Stomach smooth muscle (tissue), 2 donors: ENCODE measurements at regions not wholly inside any gene's neighbourhood (a gene's known extent, or its start where the extent isn't known, plus 50 kb on each side); places are given as distances from the start of the nearest gene placed in this dataset.
"Not testable (repeated sequence)": the region's sequence is repeated elsewhere in the genome, so short reads cannot be mapped to it uniquely, and the experiment has no call there.

Experiments used
- H3K27ac ChIP-seq: one replicate; pipeline ENCODE4 v1.7.0; 2013; ENCODE audit warnings: mild to moderate bottlenecking, low read length, inconsistent platforms
- H3K27me3 ChIP-seq, 2 donors: one replicate each; pipeline ENCODE4 v1.7.0; 2013; ENCODE audit warnings: low read length in 2 of 2; ENCODE audit not compliant: insufficient read depth in 2 of 2, control insufficient read depth in 1 of 2
- H3K36me3 ChIP-seq, 2 donors: one replicate each; pipeline ENCODE4 v1.7.0; 2013; ENCODE audit warnings: low read length in 2 of 2; ENCODE audit not compliant: control insufficient read depth in 2 of 2, insufficient read depth in 2 of 2
- H3K4me1 ChIP-seq: one replicate; pipeline ENCODE4 v1.7.0; 2013; ENCODE audit warnings: low read length; ENCODE audit not compliant: control insufficient read depth, insufficient read depth
- H3K4me3 ChIP-seq, 2 donors: one replicate each; pipeline ENCODE4 v1.7.0; 2013; ENCODE audit warnings: low read length in 2 of 2
- H3K9ac ChIP-seq, 2 donors: one replicate each; pipeline ENCODE4 v1.7.0; 2013; ENCODE audit warnings: low read length in 2 of 2, mild to moderate bottlenecking in 1 of 2
- H3K9me3 ChIP-seq, 2 donors: one replicate each; pipeline ENCODE4 v1.7.0; 2013; ENCODE audit warnings: low read length in 2 of 2; ENCODE audit not compliant: control insufficient read depth in 2 of 2
- donor health status: healthy.
- donor health status: Pancreatic carcinoma.

- Histone ChIP-seq H3K36me3 (no peaks in the 10 kb centered on the region), H3K9me3 (no peaks in the 10 kb centered on the region), H3K27ac (no peak overlapping the region), H3K27me3 (no peaks in the 10 kb centered on the region), H3K4me3 (no peak overlapping the region), H3K9ac (no peak overlapping the region), H3K4me1 (no peaks in the 10 kb centered on the region)
Observed at GRCh38 chr6:938916-939315, 246.0 kb upstream of the EXOC2 start.

GRCh38 chr6:938271-938905 lies 245.4 kb upstream of the EXOC2 start:
- H3K9ac ChIP-seq, result no peak overlapping the region
- no peaks in the 10 kb centered on the region for H3K36me3 ChIP-seq
- no peaks in the 10 kb centered on the region for H3K27me3 ChIP-seq
- H3K27ac ChIP-seq, result no peak overlapping the region
- H3K4me3 ChIP-seq, result no peak overlapping the region
- no peaks in the 10 kb centered on the region for H3K4me1 ChIP-seq
- no peaks in the 10 kb centered on the region for H3K9me3 ChIP-seq

DNA sequence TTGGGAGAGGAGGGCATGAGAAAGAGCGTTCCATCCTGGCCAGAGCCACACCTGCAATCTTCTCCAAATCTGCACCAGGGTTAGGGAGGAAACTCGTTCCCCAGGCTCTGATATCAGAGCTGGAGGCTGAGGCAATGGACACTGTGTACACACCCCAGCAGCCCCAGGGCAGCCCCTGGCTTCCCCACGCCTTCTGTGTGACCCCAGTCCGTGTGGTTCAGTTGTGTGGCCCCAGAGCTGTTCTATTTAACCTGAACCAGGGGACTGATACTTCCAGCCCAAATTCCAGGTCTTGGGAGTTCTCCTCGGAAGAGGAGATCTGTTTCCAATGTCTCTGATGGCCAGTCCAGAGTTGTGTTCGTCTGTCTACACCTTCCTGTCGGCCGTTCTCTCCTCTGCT lies 242.6 kb upstream of the EXOC2 start:
- Histone ChIP-seq H3K4me1 (no peaks in the 10 kb centered on the region), H3K27ac (no peak overlapping the region), H3K27me3 (no peaks in the 10 kb centered on the region), H3K9ac (no peak overlapping the region), H3K9me3 (no peaks in the 10 kb centered on the region), H3K36me3 (no peaks in the 10 kb centered on the region), H3K4me3 (no peak overlapping the region)

GRCh38 chr6:934686-935085 lies 241.7 kb upstream of the EXOC2 start:
- no peaks in the 10 kb centered on the region for H3K4me1 ChIP-seq
- H3K27ac ChIP-seq, result no peak overlapping the region
- H3K4me3 ChIP-seq, result no peak overlapping the region
- no peaks in the 10 kb centered on the region for H3K27me3 ChIP-seq
- H3K9ac ChIP-seq, result no peak overlapping the region
- no peaks in the 10 kb centered on the region for H3K36me3 ChIP-seq
- H3K9me3 ChIP-seq, result no peaks in the 10 kb centered on the region

DNA sequence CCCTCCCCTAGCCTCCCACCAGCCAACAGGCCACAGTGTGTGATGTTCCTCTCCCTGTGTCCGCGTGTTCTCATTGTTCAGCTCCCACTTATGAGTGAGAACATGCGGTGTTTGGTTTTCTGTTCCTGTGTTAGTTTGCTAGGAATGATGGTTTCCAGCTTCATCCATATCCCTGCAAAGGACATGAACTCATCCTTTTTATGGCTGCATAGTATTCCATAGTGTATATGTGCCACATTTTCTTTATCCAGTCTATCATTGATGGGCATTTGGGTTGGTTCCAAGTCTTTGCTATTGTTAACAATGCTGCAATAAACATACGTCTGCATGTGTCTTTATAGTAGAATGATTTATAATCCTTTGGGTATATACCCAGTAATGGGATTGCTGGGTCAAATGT lies 239.0 kb upstream of the EXOC2 start:
- H3K36me3 ChIP-seq, H3K9ac ChIP-seq, H3K27ac ChIP-seq, H3K9me3 ChIP-seq, H3K27me3 ChIP-seq, H3K4me3 ChIP-seq, H3K4me1 ChIP-seq: not testable (repeated sequence)

GRCh38 chr6:927157-927556 lies 234.2 kb upstream of the EXOC2 start:
- peaks cover 3 to 4% of the 10 kb centered on the region in 2 donors for H3K27me3 ChIP-seq
- no peaks in the 10 kb centered on the region for H3K4me1 ChIP-seq
- no peak overlapping the region for H3K4me3 ChIP-seq
- H3K9ac ChIP-seq, result no peak overlapping the region
- no peaks in the 10 kb centered on the region for H3K9me3 ChIP-seq
- no peak overlapping the region for H3K27ac ChIP-seq
- no peaks in the 10 kb centered on the region for H3K36me3 ChIP-seq

DNA sequence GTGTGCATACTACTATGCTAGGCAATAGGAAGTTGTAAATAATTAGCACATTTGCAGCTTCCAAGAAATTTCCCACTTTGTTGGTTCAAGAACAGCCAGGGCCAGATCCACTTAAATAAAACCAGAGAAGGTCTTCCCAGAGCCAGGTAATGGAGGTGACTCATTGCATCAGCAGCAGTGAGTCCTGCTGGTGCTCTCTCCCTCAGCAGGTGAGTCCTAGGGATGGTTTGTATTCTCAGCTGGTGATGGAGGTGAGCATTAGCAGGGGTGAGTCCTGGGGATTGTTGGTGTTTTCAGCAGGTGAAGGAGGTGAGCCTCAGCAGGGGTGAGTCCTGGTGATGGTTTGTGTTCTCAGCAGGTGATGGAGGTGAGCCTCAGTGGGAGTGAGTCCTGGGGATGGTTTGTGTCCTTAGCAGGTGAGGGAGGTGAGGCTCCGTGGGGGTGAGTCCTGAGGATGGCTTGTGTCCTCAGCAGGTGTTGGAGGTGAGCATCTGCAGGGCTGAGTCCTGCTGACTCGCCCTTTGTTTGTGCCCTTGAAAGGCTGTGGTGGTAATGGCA lies 232.8 kb upstream of the EXOC2 start:
- peaks cover 3 to 4% of the 10 kb centered on the region in 2 donors for H3K27me3 ChIP-seq
- H3K4me1 ChIP-seq, result no peaks in the 10 kb centered on the region
- no peak overlapping the region for H3K27ac ChIP-seq
- H3K4me3 ChIP-seq, result no peak overlapping the region
- no peaks in the 10 kb centered on the region for H3K36me3 ChIP-seq
- H3K9ac ChIP-seq, result no peak overlapping the region
- H3K9me3 ChIP-seq, result peaks cover 7 to 8% of the 10 kb centered on the region in 2 donors

DNA sequence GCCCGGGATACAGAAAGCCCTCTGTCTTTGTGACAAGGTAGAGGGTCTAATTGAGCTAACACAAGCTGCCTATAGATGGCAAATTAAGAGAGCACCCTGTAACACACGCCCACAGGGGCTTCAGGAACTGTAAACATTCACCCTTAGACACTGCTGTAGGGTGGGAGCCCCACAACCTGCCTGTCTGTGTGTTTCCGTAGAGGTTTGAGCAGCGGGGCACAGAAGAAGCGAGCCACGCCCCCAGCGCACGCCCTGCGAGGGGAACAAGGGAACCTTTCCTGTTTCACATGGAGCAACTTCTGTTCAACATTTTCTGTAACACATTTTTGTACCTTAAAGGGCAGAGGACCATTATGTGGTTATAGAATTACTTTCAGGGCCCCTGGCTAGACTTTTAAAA lies 231.7 kb upstream of the EXOC2 start:
- Histone ChIP-seq H3K4me3 (no peak overlapping the region), H3K27me3 (peaks cover 3 to 4% of the 10 kb centered on the region in 2 donors), H3K27ac (no peak overlapping the region), H3K4me1 (no peaks in the 10 kb centered on the region), H3K36me3 (no peaks in the 10 kb centered on the region), H3K9ac (no peak overlapping the region), H3K9me3 (peaks cover 7 to 8% of the 10 kb centered on the region in 2 donors)

DNA sequence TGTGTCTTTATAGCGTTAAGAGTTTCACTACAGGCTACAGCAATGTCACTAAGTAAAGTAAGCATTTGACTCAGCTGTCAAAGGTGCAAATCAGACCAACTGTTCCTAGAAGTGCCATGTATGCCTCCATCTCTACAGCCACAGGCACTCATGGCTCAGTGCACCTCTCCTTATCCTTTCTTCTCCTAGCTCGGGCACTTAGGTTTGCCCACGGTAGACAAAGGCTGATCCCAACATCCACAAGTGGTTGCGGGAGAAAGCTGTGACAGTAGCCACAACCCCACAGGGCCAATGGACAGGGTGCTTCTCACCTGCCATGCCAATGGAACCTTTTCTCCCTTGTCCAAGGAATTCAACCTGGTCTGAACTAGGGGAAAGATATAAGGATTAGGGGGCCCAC lies 228.5 kb upstream of the EXOC2 start:
- no peak overlapping the region for H3K9ac ChIP-seq
- no peak overlapping the region for H3K27ac ChIP-seq
- H3K27me3 ChIP-seq, result peaks cover 3 to 4% of the 10 kb centered on the region in 2 donors
- H3K4me3 ChIP-seq, result no peak overlapping the region
- no peaks in the 10 kb centered on the region for H3K4me1 ChIP-seq
- peaks cover 7 to 8% of the 10 kb centered on the region in 2 donors for H3K9me3 ChIP-seq
- H3K36me3 ChIP-seq, result no peaks in the 10 kb centered on the region

DNA sequence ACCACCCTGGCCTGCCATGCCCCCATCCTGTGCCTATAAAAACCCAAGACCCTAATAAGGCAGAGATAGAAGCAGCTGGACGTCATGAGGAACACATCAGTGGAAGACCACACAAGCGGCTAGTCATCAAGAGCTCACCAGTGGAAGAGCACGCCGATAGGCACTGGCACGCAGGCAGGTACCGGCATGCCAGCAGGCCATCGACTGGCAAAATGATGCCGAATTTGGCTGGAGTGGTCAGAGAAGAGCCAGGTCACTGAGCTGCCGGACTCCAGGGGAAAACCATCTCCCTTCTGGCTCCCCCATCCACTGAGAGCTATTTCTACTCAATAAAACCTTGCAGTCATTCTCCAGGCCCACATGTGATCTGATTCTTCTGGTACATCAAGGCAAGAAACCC lies 227.6 kb upstream of the EXOC2 start:
- Histone ChIP-seq H3K27ac (no peak overlapping the region), H3K27me3 (peaks cover 2% of the 10 kb centered on the region in 2 donors), H3K4me3 (no peak overlapping the region), H3K9ac (no peak overlapping the region), H3K36me3 (no peaks in the 10 kb centered on the region), H3K4me1 (no peaks in the 10 kb centered on the region), H3K9me3 (peaks cover 7 to 8% of the 10 kb centered on the region in 2 donors)

DNA sequence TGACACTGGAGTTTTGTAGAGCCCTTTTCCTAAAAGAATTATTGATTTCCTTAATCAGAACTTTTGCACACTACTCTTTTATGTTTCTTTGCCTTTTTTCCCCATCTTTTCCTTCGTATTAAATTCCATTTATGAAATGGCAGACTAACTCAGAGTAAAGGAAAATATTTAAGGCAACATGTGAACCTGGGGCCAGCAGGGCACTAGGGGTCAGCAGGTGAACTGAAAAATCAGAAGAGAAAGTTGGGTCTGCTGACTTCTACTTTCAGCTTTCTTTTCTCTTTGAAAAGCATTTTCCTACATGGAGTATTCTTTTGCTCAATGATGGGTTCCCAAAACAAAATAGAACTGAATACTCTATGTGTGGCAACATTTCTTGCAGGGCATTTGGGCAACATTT lies 226.6 kb upstream of the EXOC2 start:
- H3K27me3 ChIP-seq, result peaks cover 0 to 2% of the 10 kb centered on the region in 2 donors
- H3K4me3 ChIP-seq, result no peak overlapping the region
- no peaks in the 10 kb centered on the region for H3K4me1 ChIP-seq
- H3K9ac ChIP-seq, result no peak overlapping the region
- peaks cover 7 to 8% of the 10 kb centered on the region in 2 donors for H3K9me3 ChIP-seq
- no peak overlapping the region for H3K27ac ChIP-seq
- no peaks in the 10 kb centered on the region for H3K36me3 ChIP-seq
